ENCODE measurements at regions not wholly inside any gene's neighbourhood (a gene's known extent, or its start where the extent isn't known, plus 50 kb on each side); places are given as distances from the start of the nearest gene placed in this dataset.

- Histone ChIP-seq H3F3A (ENCODE audit: insufficient read depth) (no peaks in the 10 kb centered on the region), H4K20me1 (ENCODE audit: low read depth, low read length) (no peaks in the 10 kb centered on the region), H3K4me2 (ENCODE audit: low read depth, low read length, poor library complexity, severe bottlenecking) (no peak overlapping the region), H2AFZ (ENCODE audit: low read depth, low read length, severe bottlenecking) (no peak overlapping the region), H3K9me3 (ENCODE audit: insufficient read depth, low read length) (no peaks in the 10 kb centered on the region), H3K27ac (ENCODE audit: low read depth, low read length) (no peak overlapping the region), H3K79me2 (ENCODE audit: insufficient read depth, low read length) (no peaks in the 10 kb centered on the region), H3K4me3 (ENCODE audit: insufficient read depth, low read length, poor library complexity, severe bottlenecking) (no peak overlapping the region), H3K9me2 (replicated peaks; ENCODE audit: insufficient read depth, low read length) (no peaks in the 10 kb centered on the region), H3K36me3 (ENCODE audit: low read length) (no peaks in the 10 kb centered on the region), H3K9ac (ENCODE audit: low read length) (no peak overlapping the region), H3K27me3 (ENCODE audit: low read length) (no peaks in the 10 kb centered on the region)
- TF ChIP-seq EZH2phosphoT487 (conservative IDR thresholded peaks at IDR 0.05; ENCODE audit: low read length): no peak
- TF ChIP-seq, protein P1, sequence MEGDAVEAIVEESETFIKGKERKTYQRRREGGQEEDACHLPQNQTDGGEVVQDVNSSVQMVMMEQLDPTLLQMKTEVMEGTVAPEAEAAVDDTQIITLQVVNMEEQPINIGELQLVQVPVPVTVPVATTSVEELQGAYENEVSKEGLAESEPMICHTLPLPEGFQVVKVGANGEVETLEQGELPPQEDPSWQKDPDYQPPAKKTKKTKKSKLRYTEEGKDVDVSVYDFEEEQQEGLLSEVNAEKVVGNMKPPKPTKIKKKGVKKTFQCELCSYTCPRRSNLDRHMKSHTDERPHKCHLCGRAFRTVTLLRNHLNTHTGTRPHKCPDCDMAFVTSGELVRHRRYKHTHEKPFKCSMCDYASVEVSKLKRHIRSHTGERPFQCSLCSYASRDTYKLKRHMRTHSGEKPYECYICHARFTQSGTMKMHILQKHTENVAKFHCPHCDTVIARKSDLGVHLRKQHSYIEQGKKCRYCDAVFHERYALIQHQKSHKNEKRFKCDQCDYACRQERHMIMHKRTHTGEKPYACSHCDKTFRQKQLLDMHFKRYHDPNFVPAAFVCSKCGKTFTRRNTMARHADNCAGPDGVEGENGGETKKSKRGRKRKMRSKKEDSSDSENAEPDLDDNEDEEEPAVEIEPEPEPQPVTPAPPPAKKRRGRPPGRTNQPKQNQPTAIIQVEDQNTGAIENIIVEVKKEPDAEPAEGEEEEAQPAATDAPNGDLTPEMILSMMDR (IDR thresholded peaks at IDR 0.05; ENCODE audit: insufficient read depth, low read length, poor library complexity, severe bottlenecking): no peak
Observed at GRCh38 chr13:106626473-106626872, 58.5 kb upstream of the ARGLU1 start.

GRCh38 chr13:106625578-106625977 is 57.6 kb upstream of the ARGLU1 start:
- no peaks in the 10 kb centered on the region for H3K9me3 ChIP-seq (ENCODE audit: insufficient read depth, low read length)
- H3K36me3 ChIP-seq (ENCODE audit: low read length): no peaks in the 10 kb centered on the region
- no peak for TF ChIP-seq EZH2phosphoT487 (conservative IDR thresholded peaks at IDR 0.05; ENCODE audit: low read length)
- TF ChIP-seq, protein P1 (IDR thresholded peaks at IDR 0.05; ENCODE audit: insufficient read depth, low read length, poor library complexity, severe bottlenecking): no peak
- H3K9ac ChIP-seq (ENCODE audit: low read length): no peak overlapping the region
- H3K27ac ChIP-seq (ENCODE audit: low read depth, low read length): no peak overlapping the region
- no peaks in the 10 kb centered on the region for H3K27me3 ChIP-seq (ENCODE audit: low read length)
- H3K79me2 ChIP-seq (ENCODE audit: insufficient read depth, low read length): no peaks in the 10 kb centered on the region
- H3K4me3 ChIP-seq (ENCODE audit: insufficient read depth, low read length, poor library complexity, severe bottlenecking): no peak overlapping the region
- H3K9me2 ChIP-seq (replicated peaks; ENCODE audit: insufficient read depth, low read length): no peaks in the 10 kb centered on the region
- H4K20me1 ChIP-seq (ENCODE audit: low read depth, low read length): no peaks in the 10 kb centered on the region
- H2AFZ ChIP-seq (ENCODE audit: low read depth, low read length, severe bottlenecking): no peak overlapping the region
- H3K4me2 ChIP-seq (ENCODE audit: low read depth, low read length, poor library complexity, severe bottlenecking): no peak overlapping the region
- H3F3A ChIP-seq (ENCODE audit: insufficient read depth): no peaks in the 10 kb centered on the region

- H3F3A ChIP-seq (ENCODE audit: insufficient read depth): no peaks in the 10 kb centered on the region
- no peak overlapping the region for H2AFZ ChIP-seq (ENCODE audit: low read depth, low read length, severe bottlenecking)
- H3K9me2 ChIP-seq (replicated peaks; ENCODE audit: insufficient read depth, low read length): no peaks in the 10 kb centered on the region
- H4K20me1 ChIP-seq (ENCODE audit: low read depth, low read length): no peaks in the 10 kb centered on the region
- H3K4me2 ChIP-seq (ENCODE audit: low read depth, low read length, poor library complexity, severe bottlenecking): no peak overlapping the region
- no peaks in the 10 kb centered on the region for H3K79me2 ChIP-seq (ENCODE audit: insufficient read depth, low read length)
- H3K27me3 ChIP-seq (ENCODE audit: low read length): no peaks in the 10 kb centered on the region
- TF ChIP-seq, protein P1 (IDR thresholded peaks at IDR 0.05; ENCODE audit: insufficient read depth, low read length, poor library complexity, severe bottlenecking): no peak
- TF ChIP-seq EZH2phosphoT487 (conservative IDR thresholded peaks at IDR 0.05; ENCODE audit: low read length): no peak
- H3K9me3 ChIP-seq (ENCODE audit: insufficient read depth, low read length): no peaks in the 10 kb centered on the region
- no peak overlapping the region for H3K4me3 ChIP-seq (ENCODE audit: insufficient read depth, low read length, poor library complexity, severe bottlenecking)
- no peak overlapping the region for H3K27ac ChIP-seq (ENCODE audit: low read depth, low read length)
- no peak overlapping the region for H3K9ac ChIP-seq (ENCODE audit: low read length)
- H3K36me3 ChIP-seq (ENCODE audit: low read length): no peaks in the 10 kb centered on the region
Observed at GRCh38 chr13:106623799-106624460, 56.0 kb upstream of the ARGLU1 start.

Data from SU-DHL-6 (cell line).